ENCODE measurements at regions not wholly inside any gene's neighbourhood (a gene's known extent, or its start where the extent isn't known, plus 50 kb on each side); places are given as distances from the start of the nearest gene placed in this dataset.

- no peak for TF ChIP-seq EZH2 (IDR thresholded peaks at IDR 0.05; ENCODE audit: borderline replicate concordance, low read length)
- TF ChIP-seq CTCF (conservative IDR thresholded peaks at IDR 0.05 in 1 of 2, IDR thresholded peaks at IDR 0.05 in 1 of 2; ENCODE audit: extremely low read depth in 1 of 2, insufficient read depth in 1 of 2, low read depth in 1 of 2, low read length in 2 of 2) = no peak
Measured at GRCh38 chr20:19847383-19847782, 89.3 kb downstream of the RIN2 start.

All from mammary epithelial cell (primary cell).